ENCODE measurements at regions not wholly inside any gene's neighbourhood (a gene's known extent, or its start where the extent isn't known, plus 50 kb on each side); places are given as distances from the start of the nearest gene placed in this dataset.

GRCh38 chr1:25028907-25029599 lies 99.0 kb upstream of the RUNX3 start:
- no peaks in the 10 kb centered on the region for H3K27me3 Mint-ChIP-seq (ENCODE audit: low read depth)
- H3K4me1 Mint-ChIP-seq (ENCODE audit: low read depth), result no peaks in the 10 kb centered on the region
- no peaks in the 10 kb centered on the region for H3K36me3 Mint-ChIP-seq (ENCODE audit: insufficient read depth in 2 of 2)
- peak; percentile 70 for DNase-seq
- H3K9me3 Mint-ChIP-seq, result no peaks in the 10 kb centered on the region
- ATAC-seq (replicated peaks in 1 of 2), result peak; percentile 24 to 30
- peak overlapping the region in 1 of 2 donors; percentile 89 for H3K4me3 Mint-ChIP-seq
- peak overlapping the region; percentile 88 for H3K27ac Mint-ChIP-seq

GRCh38 chr1:25028587-25028906 lies 98.5 kb upstream of the RUNX3 start:
- peak overlapping the region; percentile 88 for H3K27ac Mint-ChIP-seq
- no peak for ATAC-seq (replicated peaks in 1 of 2)
- H3K36me3 Mint-ChIP-seq (ENCODE audit: insufficient read depth in 2 of 2), result no peaks in the 10 kb centered on the region
- peak overlapping the region in 1 of 2 donors; percentile 89 for H3K4me3 Mint-ChIP-seq
- no peaks in the 10 kb centered on the region for H3K27me3 Mint-ChIP-seq (ENCODE audit: low read depth)
- no peaks in the 10 kb centered on the region for H3K9me3 Mint-ChIP-seq
- DNase-seq, result no peak
- no peaks in the 10 kb centered on the region for H3K4me1 Mint-ChIP-seq (ENCODE audit: low read depth)

- H3K27me3 Mint-ChIP-seq (ENCODE audit: low read depth), result no peaks in the 10 kb centered on the region
- H3K4me3 Mint-ChIP-seq, result peak overlapping the region in 1 of 2 donors; percentile 89
- H3K36me3 Mint-ChIP-seq (ENCODE audit: insufficient read depth in 2 of 2), result no peaks in the 10 kb centered on the region
- no peak overlapping the region for H3K27ac Mint-ChIP-seq
- no peak for ATAC-seq (replicated peaks in 1 of 2)
- H3K4me1 Mint-ChIP-seq (ENCODE audit: low read depth), result no peaks in the 10 kb centered on the region
- no peak for DNase-seq
- no peaks in the 10 kb centered on the region for H3K9me3 Mint-ChIP-seq
Measured at GRCh38 chr1:25027822-25028586, 97.9 kb upstream of the RUNX3 start.

- Mint-ChIP-seq H3K27ac (peak overlapping the region; percentile 40), H3K4me3 (peak overlapping the region; percentile 50 to 51), H3K4me1 (ENCODE audit: low read depth) (peaks cover under 1% of the 10 kb centered on the region), H3K36me3 (ENCODE audit: insufficient read depth in 2 of 2) (no peaks in the 10 kb centered on the region), H3K9me3 (no peaks in the 10 kb centered on the region), H3K27me3 (ENCODE audit: low read depth) (no peaks in the 10 kb centered on the region)
- ATAC-seq (replicated peaks in 1 of 2), result no peak
- no peak for DNase-seq
Measured at GRCh38 chr1:25026730-25027450, 96.8 kb upstream of the RUNX3 start.

GRCh38 chr1:25026304-25026703 lies 96.2 kb upstream of the RUNX3 start:
- H3K36me3 Mint-ChIP-seq (ENCODE audit: insufficient read depth in 2 of 2), result no peaks in the 10 kb centered on the region
- no peaks in the 10 kb centered on the region for H3K27me3 Mint-ChIP-seq (ENCODE audit: low read depth)
- ATAC-seq (replicated peaks in 1 of 2) (no peak), DNase-seq (no peak)
- peaks cover 7% of the 10 kb centered on the region for H3K4me1 Mint-ChIP-seq (ENCODE audit: low read depth)
- no peaks in the 10 kb centered on the region for H3K9me3 Mint-ChIP-seq
- H3K27ac Mint-ChIP-seq, result peak overlapping the region; percentile 4
- no peak overlapping the region for H3K4me3 Mint-ChIP-seq

GRCh38 chr1:25024615-25025350 lies 94.7 kb upstream of the RUNX3 start:
- no peaks in the 10 kb centered on the region for H3K9me3 Mint-ChIP-seq
- DNase-seq (no peak), ATAC-seq (replicated peaks in 1 of 2) (no peak)
- H3K4me3 Mint-ChIP-seq, result peak overlapping the region; percentile 87 to 90
- no peaks in the 10 kb centered on the region for H3K36me3 Mint-ChIP-seq (ENCODE audit: insufficient read depth in 2 of 2)
- H3K27me3 Mint-ChIP-seq (ENCODE audit: low read depth), result no peaks in the 10 kb centered on the region
- H3K4me1 Mint-ChIP-seq (ENCODE audit: low read depth), result peaks cover 22% of the 10 kb centered on the region
- H3K27ac Mint-ChIP-seq, result peak overlapping the region; percentile 84

GRCh38 chr1:25023826-25024225 lies 93.8 kb upstream of the RUNX3 start:
- H3K9me3 Mint-ChIP-seq, result no peaks in the 10 kb centered on the region
- no peaks in the 10 kb centered on the region for H3K27me3 Mint-ChIP-seq (ENCODE audit: low read depth)
- peak overlapping the region; percentile 84 for H3K27ac Mint-ChIP-seq
- no peak for DNase-seq
- no peak for ATAC-seq (replicated peaks in 1 of 2)
- peaks cover 32% of the 10 kb centered on the region for H3K4me1 Mint-ChIP-seq (ENCODE audit: low read depth)
- H3K4me3 Mint-ChIP-seq, result peak overlapping the region; percentile 87 to 90
- H3K36me3 Mint-ChIP-seq (ENCODE audit: insufficient read depth in 2 of 2), result no peaks in the 10 kb centered on the region

- no peaks in the 10 kb centered on the region for H3K36me3 Mint-ChIP-seq (ENCODE audit: insufficient read depth in 2 of 2)
- DNase-seq (no peak), ATAC-seq (replicated peaks in 1 of 2) (no peak)
- peak overlapping the region; percentile 87 to 90 for H3K4me3 Mint-ChIP-seq
- peak overlapping the region; percentile 84 for H3K27ac Mint-ChIP-seq
- H3K9me3 Mint-ChIP-seq, result no peaks in the 10 kb centered on the region
- no peaks in the 10 kb centered on the region for H3K27me3 Mint-ChIP-seq (ENCODE audit: low read depth)
- H3K4me1 Mint-ChIP-seq (ENCODE audit: low read depth), result peaks cover 38% of the 10 kb centered on the region
Measured at GRCh38 chr1:25023190-25023578, 93.1 kb upstream of the RUNX3 start.

- DNase-seq (peak; percentile 95 to 97), ATAC-seq (replicated peaks in 1 of 2) (peak; percentile 86 to 90)
Measured at GRCh38 chr1:25022361-25023189, 92.5 kb upstream of the RUNX3 start.

GRCh38 chr1:25021591-25022215 lies 91.6 kb upstream of the RUNX3 start:
- peaks cover 50% of the 10 kb centered on the region for H3K4me1 Mint-ChIP-seq (ENCODE audit: low read depth)
- H3K27ac Mint-ChIP-seq, result peak overlapping the region; percentile 87
- DNase-seq (no peak), ATAC-seq (replicated peaks in 1 of 2) (no peak)
- no peaks in the 10 kb centered on the region for H3K9me3 Mint-ChIP-seq
- no peaks in the 10 kb centered on the region for H3K27me3 Mint-ChIP-seq (ENCODE audit: low read depth)
- H3K36me3 Mint-ChIP-seq (ENCODE audit: insufficient read depth in 2 of 2), result no peaks in the 10 kb centered on the region
- H3K4me3 Mint-ChIP-seq, result peak overlapping the region; percentile 37 to 53

More at GRCh38 chr1:25022361-25023189, 92.5 kb upstream of the RUNX3 start:
- no peaks in the 10 kb centered on the region for H3K36me3 Mint-ChIP-seq (ENCODE audit: insufficient read depth in 2 of 2)
- no peaks in the 10 kb centered on the region for H3K27me3 Mint-ChIP-seq (ENCODE audit: low read depth)
- H3K4me3 Mint-ChIP-seq, result peak overlapping the region; percentile 87 to 90
- no peaks in the 10 kb centered on the region for H3K9me3 Mint-ChIP-seq
- H3K27ac Mint-ChIP-seq, result peak overlapping the region; percentile 84
- H3K4me1 Mint-ChIP-seq (ENCODE audit: low read depth), result peaks cover 44% of the 10 kb centered on the region

- DNase-seq, result no peak
- no peak for ATAC-seq (replicated peaks in 1 of 2)
- Mint-ChIP-seq H3K4me3 (peak overlapping the region; percentile 37 to 53), H3K4me1 (ENCODE audit: low read depth) (peaks cover 50% of the 10 kb centered on the region), H3K36me3 (ENCODE audit: insufficient read depth in 2 of 2) (no peaks in the 10 kb centered on the region), H3K9me3 (no peaks in the 10 kb centered on the region), H3K27ac (peak overlapping the region; percentile 87), H3K27me3 (ENCODE audit: low read depth) (no peaks in the 10 kb centered on the region)
Measured at GRCh38 chr1:25020851-25021590, 90.9 kb upstream of the RUNX3 start.
